ENCODE measurements at regions not wholly inside any gene's neighbourhood (a gene's known extent, or its start where the extent isn't known, plus 50 kb on each side); places are given as distances from the start of the nearest gene placed in this dataset.

DNA sequence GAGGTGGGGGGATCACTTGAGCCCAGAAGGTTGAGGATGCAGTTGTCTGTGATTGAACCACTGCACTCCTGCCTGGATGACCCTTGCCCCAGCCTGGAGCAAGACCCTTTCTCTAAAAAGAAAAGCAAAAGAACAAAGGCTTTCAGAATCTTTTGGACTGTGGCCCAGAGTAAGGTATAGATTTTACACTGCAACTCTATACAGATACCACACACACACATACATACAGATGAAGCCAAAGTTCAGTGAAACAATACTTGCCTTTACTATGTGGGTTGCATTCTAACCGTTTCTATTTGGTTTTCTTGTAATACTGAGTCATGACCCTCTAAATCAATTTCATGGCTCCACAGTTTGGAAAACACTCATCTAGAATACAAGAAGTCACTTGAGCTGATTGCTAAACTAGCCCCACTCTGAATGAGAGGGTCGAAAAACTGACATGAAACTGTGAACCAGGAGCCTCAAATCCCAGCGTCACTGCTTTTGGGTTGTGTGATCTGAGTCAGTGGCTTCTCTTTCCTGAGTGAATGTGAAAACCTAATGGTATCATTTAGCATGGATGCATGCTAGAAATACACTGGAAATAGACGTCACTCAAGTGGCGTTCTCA, 756.1 kb downstream of the UQCRFS1 start:
- H3K36me3 ChIP-seq (ENCODE audit: control insufficient read depth, insufficient read depth, low read length, severe bottlenecking), result no peaks in the 10 kb centered on the region
- H3K4me3 ChIP-seq (ENCODE audit: low read length), result no peak overlapping the region
- no peaks in the 10 kb centered on the region for H3K9me3 ChIP-seq (ENCODE audit: control insufficient read depth, low read length)
- peaks cover 20% of the 10 kb centered on the region for H3K27me3 ChIP-seq (replicated peaks; ENCODE audit: control insufficient read depth, insufficient read depth, low read length)
- H3K4me1 ChIP-seq (ENCODE audit: control insufficient read depth, insufficient read depth, low read length), result no peaks in the 10 kb centered on the region
- no peak overlapping the region for H3K9ac ChIP-seq (ENCODE audit: low read length)
- no peak for DNase-seq (ENCODE audit: low read depth)

DNA sequence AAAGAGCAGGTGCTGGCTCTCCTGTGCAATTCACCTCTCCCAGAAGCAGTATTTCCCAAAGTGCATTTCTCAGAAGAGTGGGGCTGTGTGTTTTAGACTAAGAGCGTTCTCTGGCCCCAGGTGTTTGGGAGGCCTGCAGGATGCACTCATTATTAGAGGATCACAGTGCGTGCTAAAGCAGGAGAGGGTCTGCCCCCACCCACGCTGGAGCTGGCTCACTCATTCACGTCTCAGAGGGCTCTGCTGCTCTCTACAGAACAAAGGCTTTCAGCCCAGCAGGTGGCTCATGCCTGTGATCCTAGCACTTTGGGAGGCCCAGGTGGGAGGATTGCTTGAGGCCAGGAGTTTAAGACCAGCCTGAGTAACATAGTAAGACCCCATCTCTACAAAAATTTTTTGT, 756.7 kb downstream of the UQCRFS1 start:
- no peaks in the 10 kb centered on the region for H3K9me3 ChIP-seq (ENCODE audit: control insufficient read depth, low read length)
- no peak overlapping the region for H3K9ac ChIP-seq (ENCODE audit: low read length)
- H3K4me3 ChIP-seq (ENCODE audit: low read length), result no peak overlapping the region
- no peak for DNase-seq (ENCODE audit: low read depth)
- H3K4me1 ChIP-seq (ENCODE audit: control insufficient read depth, insufficient read depth, low read length), result no peaks in the 10 kb centered on the region
- H3K27me3 ChIP-seq (replicated peaks; ENCODE audit: control insufficient read depth, insufficient read depth, low read length), result peaks cover 20% of the 10 kb centered on the region
- no peaks in the 10 kb centered on the region for H3K36me3 ChIP-seq (ENCODE audit: control insufficient read depth, insufficient read depth, low read length, severe bottlenecking)

- Histone ChIP-seq H3K9ac (ENCODE audit: low read length) (no peak overlapping the region), H3K4me1 (ENCODE audit: control insufficient read depth, insufficient read depth, low read length) (no peaks in the 10 kb centered on the region), H3K4me3 (ENCODE audit: low read length) (no peak overlapping the region), H3K9me3 (ENCODE audit: control insufficient read depth, low read length) (no peaks in the 10 kb centered on the region), H3K27me3 (replicated peaks; ENCODE audit: control insufficient read depth, insufficient read depth, low read length) (peaks cover 9% of the 10 kb centered on the region), H3K36me3 (ENCODE audit: control insufficient read depth, insufficient read depth, low read length, severe bottlenecking) (no peaks in the 10 kb centered on the region)
- no peak for DNase-seq (ENCODE audit: low read depth)
Measured at GRCh38 chr19:28454083-28454482, 758.9 kb downstream of the UQCRFS1 start.

GRCh38 chr19:28453420-28453819, 759.5 kb downstream of the UQCRFS1 start:
- DNase-seq (ENCODE audit: low read depth), result no peak
- Histone ChIP-seq H3K27me3 (replicated peaks; ENCODE audit: control insufficient read depth, insufficient read depth, low read length) (peaks cover 3% of the 10 kb centered on the region), H3K4me1 (ENCODE audit: control insufficient read depth, insufficient read depth, low read length) (no peaks in the 10 kb centered on the region), H3K36me3 (ENCODE audit: control insufficient read depth, insufficient read depth, low read length, severe bottlenecking) (no peaks in the 10 kb centered on the region), H3K9ac (ENCODE audit: low read length) (no peak overlapping the region), H3K9me3 (ENCODE audit: control insufficient read depth, low read length) (no peaks in the 10 kb centered on the region), H3K4me3 (ENCODE audit: low read length) (no peak overlapping the region)

GRCh38 chr19:28449803-28450202, 763.1 kb downstream of the UQCRFS1 start:
- Histone ChIP-seq H3K4me3 (ENCODE audit: low read length) (no peak overlapping the region), H3K9me3 (ENCODE audit: control insufficient read depth, low read length) (no peaks in the 10 kb centered on the region), H3K9ac (ENCODE audit: low read length) (no peak overlapping the region), H3K4me1 (ENCODE audit: control insufficient read depth, insufficient read depth, low read length) (no peaks in the 10 kb centered on the region), H3K27me3 (replicated peaks; ENCODE audit: control insufficient read depth, insufficient read depth, low read length) (no peaks in the 10 kb centered on the region), H3K36me3 (ENCODE audit: control insufficient read depth, insufficient read depth, low read length, severe bottlenecking) (no peaks in the 10 kb centered on the region)
- DNase-seq (ENCODE audit: low read depth), result no peak

DNA sequence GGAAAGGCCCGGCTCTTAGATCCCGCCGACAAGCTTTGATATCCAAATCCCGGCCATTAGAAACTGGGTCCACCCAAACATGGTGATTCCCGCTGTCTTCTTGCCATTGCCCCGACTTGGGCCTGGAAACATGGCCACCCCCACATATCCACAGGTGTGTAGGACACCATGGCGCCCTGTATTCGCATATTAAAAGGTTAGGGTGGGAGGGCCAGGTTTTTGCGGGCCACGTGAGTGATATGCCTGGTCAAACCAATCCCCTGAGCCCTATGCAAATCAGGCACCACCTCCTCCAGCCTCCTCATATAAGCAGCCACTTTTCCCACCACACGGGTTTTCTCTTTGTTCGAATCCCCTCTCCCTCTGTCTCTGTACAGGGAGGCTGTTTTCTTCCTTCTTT, 766.4 kb downstream of the UQCRFS1 start:
- no peak overlapping the region for H3K9ac ChIP-seq (ENCODE audit: low read length)
- H3K27me3 ChIP-seq (replicated peaks; ENCODE audit: control insufficient read depth, insufficient read depth, low read length), result no peaks in the 10 kb centered on the region
- H3K9me3 ChIP-seq (ENCODE audit: control insufficient read depth, low read length), result no peaks in the 10 kb centered on the region
- H3K4me1 ChIP-seq (ENCODE audit: control insufficient read depth, insufficient read depth, low read length), result no peaks in the 10 kb centered on the region
- DNase-seq (ENCODE audit: low read depth), result no peak
- H3K4me3 ChIP-seq (ENCODE audit: low read length), result no peak overlapping the region
- no peaks in the 10 kb centered on the region for H3K36me3 ChIP-seq (ENCODE audit: control insufficient read depth, insufficient read depth, low read length, severe bottlenecking)

DNA sequence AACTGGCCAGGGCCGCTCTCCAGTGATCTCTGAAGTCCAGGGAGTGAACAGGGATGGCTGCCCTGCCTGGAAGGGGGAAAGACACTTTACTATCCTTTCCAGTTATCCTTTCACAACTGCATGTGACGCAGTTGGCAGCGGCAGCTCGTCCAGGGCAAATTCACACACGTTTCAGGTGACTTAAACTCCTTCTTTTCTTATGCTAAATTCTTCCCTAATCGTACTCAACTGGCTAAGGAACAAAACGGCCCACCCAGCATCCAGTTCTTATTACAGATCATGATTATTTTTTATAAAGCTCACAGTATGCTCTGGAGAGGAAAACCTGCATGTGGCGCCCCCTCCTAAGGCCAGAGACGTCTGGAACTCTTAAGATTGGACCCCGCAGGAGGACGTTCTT, 767.1 kb downstream of the UQCRFS1 start:
- Histone ChIP-seq H3K36me3 (ENCODE audit: control insufficient read depth, insufficient read depth, low read length, severe bottlenecking) (no peaks in the 10 kb centered on the region), H3K4me1 (ENCODE audit: control insufficient read depth, insufficient read depth, low read length) (no peaks in the 10 kb centered on the region), H3K9ac (ENCODE audit: low read length) (no peak overlapping the region), H3K4me3 (ENCODE audit: low read length) (no peak overlapping the region), H3K9me3 (ENCODE audit: control insufficient read depth, low read length) (no peaks in the 10 kb centered on the region), H3K27me3 (replicated peaks; ENCODE audit: control insufficient read depth, insufficient read depth, low read length) (peaks cover 2% of the 10 kb centered on the region)
- DNase-seq (ENCODE audit: low read depth), result no peak

DNA sequence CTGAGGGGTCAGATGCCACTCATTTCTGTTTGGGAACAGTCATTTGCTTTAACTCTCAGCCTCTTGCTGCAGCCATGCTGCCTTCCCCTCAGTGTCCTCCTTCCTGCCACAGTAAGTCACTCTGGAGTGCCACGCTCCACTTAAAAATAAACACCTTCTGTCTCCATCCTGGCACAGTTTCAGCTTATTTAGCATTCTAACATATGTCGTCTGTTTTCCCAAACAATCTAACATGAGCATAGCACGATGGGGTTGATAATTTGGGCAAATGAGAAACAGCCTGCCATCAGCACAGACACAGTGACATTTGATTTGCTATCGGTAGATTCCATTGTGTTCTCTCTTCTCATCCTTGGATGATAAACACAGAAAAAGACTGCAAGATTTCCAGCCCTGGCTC, 768.6 kb downstream of the UQCRFS1 start:
- Histone ChIP-seq H3K36me3 (ENCODE audit: control insufficient read depth, insufficient read depth, low read length, severe bottlenecking) (no peaks in the 10 kb centered on the region), H3K27me3 (replicated peaks; ENCODE audit: control insufficient read depth, insufficient read depth, low read length) (peaks cover 15% of the 10 kb centered on the region), H3K4me3 (ENCODE audit: low read length) (no peak overlapping the region), H3K9me3 (ENCODE audit: control insufficient read depth, low read length) (no peaks in the 10 kb centered on the region), H3K9ac (ENCODE audit: low read length) (no peak overlapping the region), H3K4me1 (ENCODE audit: control insufficient read depth, insufficient read depth, low read length) (no peaks in the 10 kb centered on the region)
- no peak for DNase-seq (ENCODE audit: low read depth)

GRCh38 chr19:28443361-28443760, 769.6 kb downstream of the UQCRFS1 start:
- no peak overlapping the region for H3K9ac ChIP-seq (ENCODE audit: low read length)
- H3K4me3 ChIP-seq (ENCODE audit: low read length), result no peak overlapping the region
- DNase-seq (ENCODE audit: low read depth), result no peak
- H3K9me3 ChIP-seq (ENCODE audit: control insufficient read depth, low read length), result no peaks in the 10 kb centered on the region
- no peaks in the 10 kb centered on the region for H3K4me1 ChIP-seq (ENCODE audit: control insufficient read depth, insufficient read depth, low read length)
- H3K27me3 ChIP-seq (replicated peaks; ENCODE audit: control insufficient read depth, insufficient read depth, low read length), result peaks cover 20% of the 10 kb centered on the region
- no peaks in the 10 kb centered on the region for H3K36me3 ChIP-seq (ENCODE audit: control insufficient read depth, insufficient read depth, low read length, severe bottlenecking)

- Histone ChIP-seq H3K9me3 (ENCODE audit: control insufficient read depth, low read length) (no peaks in the 10 kb centered on the region), H3K27me3 (replicated peaks; ENCODE audit: control insufficient read depth, insufficient read depth, low read length) (peaks cover 42% of the 10 kb centered on the region), H3K9ac (ENCODE audit: low read length) (no peak overlapping the region), H3K36me3 (ENCODE audit: control insufficient read depth, insufficient read depth, low read length, severe bottlenecking) (no peaks in the 10 kb centered on the region), H3K4me1 (ENCODE audit: control insufficient read depth, insufficient read depth, low read length) (no peaks in the 10 kb centered on the region), H3K4me3 (ENCODE audit: low read length) (no peak overlapping the region)
- DNase-seq (ENCODE audit: low read depth), result no peak
Measured at GRCh38 chr19:28437390-28438346, 775.3 kb downstream of the UQCRFS1 start.

- Histone ChIP-seq H3K27me3 (replicated peaks; ENCODE audit: control insufficient read depth, insufficient read depth, low read length) (peaks cover 42% of the 10 kb centered on the region), H3K36me3 (ENCODE audit: control insufficient read depth, insufficient read depth, low read length, severe bottlenecking) (no peaks in the 10 kb centered on the region), H3K4me1 (ENCODE audit: control insufficient read depth, insufficient read depth, low read length) (no peaks in the 10 kb centered on the region), H3K4me3 (ENCODE audit: low read length) (no peak overlapping the region), H3K9ac (ENCODE audit: low read length) (no peak overlapping the region), H3K9me3 (ENCODE audit: control insufficient read depth, low read length) (no peaks in the 10 kb centered on the region)
- DNase-seq (ENCODE audit: low read depth), result no peak
Measured at GRCh38 chr19:28436320-28436719, 776.6 kb downstream of the UQCRFS1 start.

Data from adipocyte (in vitro differentiated cells).